ENCODE measurements at regions not wholly inside any gene's neighbourhood (a gene's known extent, or its start where the extent isn't known, plus 50 kb on each side); places are given as distances from the start of the nearest gene placed in this dataset.

DNA sequence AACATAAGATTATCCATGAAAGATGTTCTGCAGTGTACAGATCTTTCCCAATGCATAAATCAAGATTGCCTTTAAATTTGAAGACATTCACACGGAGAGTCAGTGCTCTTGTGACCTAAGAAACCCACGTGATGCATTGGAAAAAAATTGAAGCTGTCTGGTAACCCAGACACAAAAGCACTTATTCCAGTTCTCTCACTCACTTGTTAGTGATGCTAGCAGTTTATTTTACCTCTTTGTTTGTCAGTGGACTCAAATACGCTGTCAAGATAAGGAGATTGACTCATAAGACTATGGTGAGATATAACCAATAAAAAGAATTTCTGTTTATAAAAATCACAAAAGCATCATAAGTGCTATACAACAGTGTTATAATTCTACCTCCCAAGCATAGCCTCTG is 245.8 kb upstream of the SMIM31 start:
- Histone ChIP-seq H3K4me3 (no peak overlapping the region), H3K27ac (no peak overlapping the region)
- TF ChIP-seq, protein P1, sequence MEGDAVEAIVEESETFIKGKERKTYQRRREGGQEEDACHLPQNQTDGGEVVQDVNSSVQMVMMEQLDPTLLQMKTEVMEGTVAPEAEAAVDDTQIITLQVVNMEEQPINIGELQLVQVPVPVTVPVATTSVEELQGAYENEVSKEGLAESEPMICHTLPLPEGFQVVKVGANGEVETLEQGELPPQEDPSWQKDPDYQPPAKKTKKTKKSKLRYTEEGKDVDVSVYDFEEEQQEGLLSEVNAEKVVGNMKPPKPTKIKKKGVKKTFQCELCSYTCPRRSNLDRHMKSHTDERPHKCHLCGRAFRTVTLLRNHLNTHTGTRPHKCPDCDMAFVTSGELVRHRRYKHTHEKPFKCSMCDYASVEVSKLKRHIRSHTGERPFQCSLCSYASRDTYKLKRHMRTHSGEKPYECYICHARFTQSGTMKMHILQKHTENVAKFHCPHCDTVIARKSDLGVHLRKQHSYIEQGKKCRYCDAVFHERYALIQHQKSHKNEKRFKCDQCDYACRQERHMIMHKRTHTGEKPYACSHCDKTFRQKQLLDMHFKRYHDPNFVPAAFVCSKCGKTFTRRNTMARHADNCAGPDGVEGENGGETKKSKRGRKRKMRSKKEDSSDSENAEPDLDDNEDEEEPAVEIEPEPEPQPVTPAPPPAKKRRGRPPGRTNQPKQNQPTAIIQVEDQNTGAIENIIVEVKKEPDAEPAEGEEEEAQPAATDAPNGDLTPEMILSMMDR (IDR thresholded peaks at IDR 0.05): no peak
- no peak for DNase-seq (ENCODE audit: low spot score)

GRCh38 chr4:164508771-164509170 is 245.2 kb upstream of the SMIM31 start:
- no peak for DNase-seq (ENCODE audit: low spot score)
- Histone ChIP-seq H3K4me3 (no peak overlapping the region), H3K27ac (no peak overlapping the region)
- TF ChIP-seq, protein P1 (IDR thresholded peaks at IDR 0.05): no peak

- Histone ChIP-seq H3K4me3 (no peak overlapping the region), H3K27ac (no peak overlapping the region)
- TF ChIP-seq, protein P1 (IDR thresholded peaks at IDR 0.05): no peak
- no peak for DNase-seq (ENCODE audit: low spot score)
These were observed 244.0 kb upstream of the SMIM31 start for GRCh38 chr4:164509951-164510350.

GRCh38 chr4:164512124-164512523 is 241.8 kb upstream of the SMIM31 start:
- TF ChIP-seq, protein P1 (IDR thresholded peaks at IDR 0.05): no peak
- no peak overlapping the region for H3K27ac ChIP-seq
- H3K4me3 ChIP-seq: no peak overlapping the region
- DNase-seq (ENCODE audit: low spot score): no peak

DNA sequence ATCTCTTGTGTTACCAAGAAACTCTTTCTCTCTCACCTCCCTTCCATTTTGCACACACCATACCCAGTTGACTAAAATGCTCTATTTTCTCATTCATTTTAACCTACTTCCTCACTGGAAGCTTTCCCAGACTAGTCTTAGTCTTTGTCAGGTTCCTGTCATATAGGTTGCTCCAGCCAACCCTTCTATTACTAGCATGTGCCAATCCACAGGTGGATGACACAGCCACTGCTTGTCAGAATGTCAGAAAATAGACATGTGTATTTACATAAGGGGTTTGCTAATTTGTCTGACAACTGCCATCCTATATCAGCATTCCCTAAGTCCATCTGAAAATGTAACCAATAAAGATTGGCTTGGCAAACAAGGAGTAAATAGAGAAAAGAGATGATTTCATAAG is 239.2 kb upstream of the SMIM31 start:
- no peak overlapping the region for H3K27ac ChIP-seq
- TF ChIP-seq, protein P1 (IDR thresholded peaks at IDR 0.05): no peak
- no peak overlapping the region for H3K4me3 ChIP-seq
- no peak for DNase-seq (ENCODE audit: low spot score)

- Histone ChIP-seq H3K27ac (no peak overlapping the region), H3K4me3 (no peak overlapping the region)
- no peak for DNase-seq (ENCODE audit: low spot score)
- TF ChIP-seq, protein P1 (IDR thresholded peaks at IDR 0.05): no peak
These were observed 229.1 kb upstream of the SMIM31 start for GRCh38 chr4:164524789-164525188.

DNA sequence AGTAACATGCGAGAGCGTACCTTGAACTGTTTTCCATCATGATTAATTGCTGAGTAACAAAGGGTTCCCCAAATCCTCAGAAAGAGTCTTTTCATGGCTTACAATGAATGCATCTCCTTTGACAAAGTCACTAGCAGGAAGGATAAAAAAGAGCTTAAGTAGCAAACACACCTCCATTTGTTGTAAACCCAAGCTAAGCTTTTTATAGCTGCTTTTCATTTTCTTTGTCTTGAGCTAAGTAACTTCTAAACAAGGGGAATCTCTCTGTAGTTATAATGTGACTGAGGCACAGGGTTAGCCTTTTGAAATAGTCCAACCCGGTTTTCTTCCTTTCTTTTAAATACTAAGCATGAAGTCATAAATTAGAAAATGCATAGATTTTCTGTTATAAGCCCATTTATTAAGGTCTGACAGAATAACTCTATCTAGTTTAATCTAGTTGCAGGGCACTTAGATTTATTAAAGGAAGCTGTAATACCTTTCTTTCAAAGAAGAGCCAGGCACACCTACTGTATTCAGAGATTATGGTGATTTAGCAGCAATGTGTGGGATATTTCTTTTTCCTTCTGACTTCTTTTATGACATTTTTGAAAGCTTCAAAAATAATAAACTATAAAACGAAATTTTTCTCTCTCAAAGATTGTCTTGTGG is 226.9 kb upstream of the SMIM31 start:
- H3K4me3 ChIP-seq: no peak overlapping the region
- TF ChIP-seq, protein P1 (IDR thresholded peaks at IDR 0.05): no peak
- DNase-seq (ENCODE audit: low spot score): no peak
- H3K27ac ChIP-seq: no peak overlapping the region

All from coronary artery (tissue), 2 donors.